GM21786 (cell line): ENCODE measurements at regions not wholly inside any gene's neighbourhood (a gene's known extent, or its start where the extent isn't known, plus 50 kb on each side); places are given as distances from the start of the nearest gene placed in this dataset.

Experiments used
- ATAC-seq: cut with Tn5 transposase; IDR thresholded peaks from one replicate; pipeline ENCODE4 v1.9.1; 2021; ENCODE audit not compliant: unreplicated experiment

DNA sequence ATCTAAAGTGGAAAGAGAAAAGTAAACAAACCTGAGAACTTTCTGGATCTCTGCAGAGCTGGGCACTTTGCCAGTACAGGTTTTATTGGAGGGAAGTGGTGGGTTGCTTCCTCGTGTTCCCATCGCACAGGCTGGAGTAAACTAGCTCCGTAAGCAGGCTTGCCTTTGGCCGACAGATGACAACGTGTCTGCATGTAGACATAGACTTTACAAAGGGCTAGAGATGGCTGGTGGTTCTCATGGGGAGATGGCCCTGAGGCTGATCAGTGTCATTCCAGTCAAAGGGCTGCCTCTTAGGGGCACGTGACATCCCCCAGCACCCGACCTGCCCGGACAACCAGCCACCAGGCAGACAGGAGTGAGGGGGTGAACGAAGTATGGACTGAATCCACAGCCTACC is 98.8 kb downstream of the YTHDF1 start:
- ATAC-seq: no peak

- no peak for ATAC-seq
Measured at GRCh38 chr20:63116412-63117106, 99.4 kb downstream of the YTHDF1 start.

DNA sequence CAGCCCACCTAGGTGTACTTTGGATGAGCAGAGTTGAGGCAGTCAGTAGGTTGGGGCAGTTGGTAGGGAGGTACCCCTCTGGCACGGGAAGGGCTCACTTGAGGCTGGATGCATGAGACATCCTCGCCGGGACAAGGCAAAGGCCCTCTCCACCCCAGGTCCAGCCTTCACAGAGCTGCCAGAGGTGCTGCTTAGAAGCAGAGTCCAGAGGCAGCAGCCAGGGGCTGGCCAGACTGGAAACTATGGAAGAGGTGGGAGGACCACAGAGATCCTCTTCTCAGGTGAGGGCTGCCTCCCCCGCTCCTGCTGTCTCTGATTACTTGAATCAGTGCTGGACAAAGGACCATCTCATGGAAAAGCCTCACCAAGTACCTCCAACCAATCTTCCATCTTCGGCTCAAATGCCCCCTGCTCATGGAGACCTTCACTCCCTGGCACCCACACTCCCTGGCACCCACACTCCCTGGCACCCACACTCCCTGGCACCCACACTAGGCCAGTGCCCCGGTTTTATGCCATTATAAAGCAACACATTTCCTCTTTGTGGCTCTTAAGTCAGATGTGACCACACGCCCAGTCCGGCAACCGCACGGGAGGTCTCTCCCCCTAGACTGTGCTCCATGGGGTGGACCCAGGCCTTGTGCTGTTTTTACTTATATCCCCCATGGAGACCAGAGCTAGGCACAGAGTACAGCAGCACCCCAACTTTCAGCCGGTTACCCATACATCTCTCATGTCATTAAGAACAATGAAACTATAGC is 100.1 kb downstream of the YTHDF1 start:
- ATAC-seq: no peak

DNA sequence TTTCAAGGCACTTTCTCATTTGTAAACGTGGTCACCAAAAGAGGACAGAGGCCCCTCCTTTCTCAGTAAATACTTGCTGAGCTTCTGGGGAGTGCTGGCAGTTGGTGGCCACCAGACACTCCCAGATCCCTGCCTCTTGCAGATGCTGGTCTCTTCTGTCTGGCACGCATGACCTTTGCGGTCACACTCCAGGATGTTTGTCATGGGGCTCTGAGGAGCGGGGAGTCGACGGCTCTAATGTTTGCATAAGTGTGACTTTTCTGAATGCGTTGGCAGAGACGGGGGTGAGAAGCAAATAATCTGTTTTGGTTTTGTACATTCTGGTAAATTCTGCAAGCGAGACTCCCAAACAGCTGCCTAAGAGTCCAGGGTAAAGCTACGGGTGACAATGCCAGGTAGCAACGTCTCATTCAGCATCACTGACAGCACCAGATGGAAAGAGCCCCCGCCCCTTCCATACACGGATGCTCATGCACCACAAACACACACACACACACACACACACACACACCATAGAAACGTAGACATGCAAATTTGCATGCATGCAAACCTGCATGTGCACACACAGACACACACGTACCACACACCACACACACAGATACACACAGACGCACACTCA is 101.1 kb downstream of the YTHDF1 start:
- ATAC-seq: no peak

DNA sequence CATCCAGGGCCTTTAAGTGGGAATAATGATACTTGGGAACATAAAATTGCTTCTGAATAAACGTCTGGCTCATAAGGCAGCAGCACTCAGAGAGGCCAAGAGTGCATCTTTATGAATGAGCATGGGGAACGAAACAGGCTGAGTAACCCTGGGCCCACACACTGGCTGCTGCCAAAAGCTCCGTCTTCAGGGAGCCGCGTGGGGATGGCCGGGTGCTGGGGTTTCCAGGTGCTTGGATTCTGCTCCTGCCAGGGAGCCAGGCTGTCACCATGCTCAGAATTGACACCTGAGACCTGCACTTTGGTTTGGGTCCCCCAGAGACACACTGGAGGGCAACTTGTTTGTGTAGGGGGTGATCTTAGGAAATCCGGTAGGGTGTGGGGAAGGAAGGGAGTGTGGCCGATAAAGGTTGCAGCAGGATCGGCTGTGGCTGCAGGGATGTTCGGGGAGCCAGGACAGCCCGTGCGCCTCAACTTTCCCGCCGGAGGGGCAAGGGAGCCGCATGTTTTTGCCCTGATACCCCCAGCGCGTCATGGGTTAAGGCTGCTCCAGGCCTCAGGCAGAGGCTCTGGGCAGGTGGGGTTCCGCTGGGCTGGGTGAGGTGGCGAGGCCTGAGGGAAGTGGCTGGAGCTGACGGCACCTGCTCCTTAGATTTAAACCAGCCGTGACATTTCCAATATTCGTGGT is 101.8 kb downstream of the YTHDF1 start:
- ATAC-seq: no peak

DNA sequence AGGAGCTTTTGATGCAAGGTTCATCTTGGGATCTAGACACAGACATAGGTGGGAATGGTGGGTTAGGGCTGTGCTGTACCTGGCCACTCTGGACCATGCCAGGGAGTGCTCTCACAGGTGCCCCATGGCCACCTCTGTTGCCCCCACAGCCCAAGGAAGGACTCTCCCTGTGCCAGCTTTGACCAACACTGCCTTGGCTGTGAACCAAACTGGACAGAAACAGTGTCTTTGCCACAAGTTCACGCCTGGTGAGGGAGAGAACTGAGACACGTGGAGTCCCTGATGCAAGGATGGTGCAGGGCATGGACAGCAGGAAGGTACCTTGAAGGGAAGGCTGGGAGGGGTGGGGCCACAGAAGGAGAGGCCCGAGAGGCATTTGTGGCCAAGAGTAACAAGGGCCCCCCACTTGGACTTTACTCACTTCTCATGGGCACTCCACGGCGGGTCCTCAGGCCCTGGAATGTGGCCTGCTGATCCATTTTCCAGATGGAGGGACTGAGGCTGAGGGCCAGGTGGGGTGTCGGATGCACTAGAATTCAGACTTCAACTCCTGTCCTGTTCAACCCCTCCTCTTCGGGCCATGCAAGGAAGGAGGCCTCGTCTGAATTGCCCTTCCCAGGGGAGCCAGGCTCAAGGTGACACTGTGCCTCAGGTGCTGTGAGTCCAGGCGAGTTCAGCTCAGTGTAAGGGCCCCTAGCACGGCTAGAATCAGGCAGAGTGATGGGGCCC is 103.3 kb downstream of the YTHDF1 start:
- ATAC-seq: no peak

DNA sequence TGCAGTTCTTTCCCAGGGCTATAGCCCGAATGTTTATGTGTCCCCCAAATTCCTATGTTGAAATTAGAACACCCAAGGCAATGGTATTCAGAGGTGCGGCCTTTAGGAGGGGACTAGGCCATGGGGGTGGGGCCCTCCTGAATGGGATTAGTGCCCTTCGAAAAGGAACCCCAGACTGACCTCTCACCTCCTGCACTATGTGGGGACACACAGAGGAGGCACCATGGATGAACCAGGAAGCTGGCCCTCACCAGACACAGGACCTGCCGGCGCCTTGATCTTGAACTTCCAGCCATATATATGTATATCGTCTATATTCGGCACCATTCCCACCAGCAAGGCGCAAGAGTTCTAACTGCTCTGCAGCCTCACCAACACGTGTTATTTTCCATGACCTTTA is 101.5 kb upstream of the BHLHE23 start:
- ATAC-seq: no peak

DNA sequence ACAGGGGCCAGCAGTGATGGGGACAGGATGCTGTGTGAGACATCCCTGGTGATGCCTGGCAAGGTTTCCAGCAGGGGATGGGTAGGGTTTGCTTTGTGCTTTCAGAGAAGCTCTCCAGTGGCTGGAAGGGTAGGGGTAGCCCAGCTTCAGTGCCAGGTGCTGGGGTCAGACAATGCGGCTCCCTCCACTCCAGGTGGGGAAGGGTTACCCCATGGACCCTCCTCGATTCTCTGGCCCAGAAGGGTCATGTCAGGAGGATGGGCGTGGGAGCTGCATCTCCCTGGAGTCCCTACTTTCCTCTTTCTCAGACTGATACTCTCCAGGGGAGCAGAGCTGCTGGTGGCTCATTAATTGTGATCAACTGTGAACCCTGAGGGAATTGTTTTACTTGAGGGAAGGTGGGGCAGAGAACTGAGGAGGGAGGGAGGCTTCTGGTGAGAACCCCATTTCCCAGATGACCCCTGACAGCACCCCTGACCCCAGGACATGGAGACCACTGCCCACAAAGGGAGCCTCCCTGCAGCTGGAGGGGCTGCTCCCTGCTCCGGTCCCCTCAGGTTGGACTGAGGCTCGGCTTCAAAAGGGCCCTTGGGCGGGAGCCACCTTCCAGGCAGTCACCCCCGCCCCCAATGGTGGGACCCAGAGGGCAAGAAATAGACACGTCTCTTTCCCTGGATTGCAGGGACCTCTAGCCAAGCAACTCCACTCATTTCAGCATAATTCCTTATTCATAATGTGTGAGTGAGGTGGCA is 100.9 kb upstream of the BHLHE23 start:
- ATAC-seq: no peak

DNA sequence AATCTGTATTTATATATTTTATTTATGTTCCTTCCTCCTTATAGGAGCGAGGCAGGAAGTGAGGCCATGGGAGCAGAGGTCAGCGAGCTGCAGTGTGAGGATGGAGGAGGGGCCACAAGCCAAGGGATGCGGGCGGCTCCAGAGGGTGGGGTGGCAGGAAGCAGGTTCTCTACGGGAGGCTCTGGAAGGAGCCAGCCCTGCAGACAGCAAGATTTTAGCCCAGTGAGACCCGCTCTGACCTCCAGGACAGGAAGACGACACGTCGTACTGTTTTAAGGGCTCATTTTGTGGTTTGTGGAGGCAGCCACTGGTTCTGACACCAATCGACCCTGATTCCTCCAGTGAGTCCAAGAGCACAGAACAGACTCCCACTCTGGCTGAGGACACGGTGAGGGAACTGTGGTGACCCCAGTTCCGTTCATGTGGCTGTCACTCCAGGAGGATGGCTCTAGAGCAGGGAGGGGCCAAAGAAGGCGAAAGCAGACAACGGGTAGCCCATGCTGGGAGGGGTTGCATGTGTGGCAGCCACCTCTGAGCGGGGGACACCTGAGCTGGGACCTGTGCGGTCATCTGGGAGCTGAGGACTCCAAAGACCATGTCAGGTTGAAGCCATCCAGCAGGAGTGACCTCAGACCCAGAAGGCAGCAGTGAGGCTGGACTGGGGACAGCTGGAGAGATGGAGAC is 100.1 kb upstream of the BHLHE23 start:
- no peak for ATAC-seq

- no peak for ATAC-seq
Measured at GRCh38 chr20:63106108-63106764, 99.5 kb upstream of the BHLHE23 start.

GRCh38 chr20:63105211-63106107 is 98.7 kb upstream of the BHLHE23 start:
- no peak for ATAC-seq

- ATAC-seq: no peak
Measured at GRCh38 chr20:63104312-63105181, 97.8 kb upstream of the BHLHE23 start.

- ATAC-seq: no peak
Measured at GRCh38 chr20:63103402-63104311, 96.9 kb upstream of the BHLHE23 start.

DNA sequence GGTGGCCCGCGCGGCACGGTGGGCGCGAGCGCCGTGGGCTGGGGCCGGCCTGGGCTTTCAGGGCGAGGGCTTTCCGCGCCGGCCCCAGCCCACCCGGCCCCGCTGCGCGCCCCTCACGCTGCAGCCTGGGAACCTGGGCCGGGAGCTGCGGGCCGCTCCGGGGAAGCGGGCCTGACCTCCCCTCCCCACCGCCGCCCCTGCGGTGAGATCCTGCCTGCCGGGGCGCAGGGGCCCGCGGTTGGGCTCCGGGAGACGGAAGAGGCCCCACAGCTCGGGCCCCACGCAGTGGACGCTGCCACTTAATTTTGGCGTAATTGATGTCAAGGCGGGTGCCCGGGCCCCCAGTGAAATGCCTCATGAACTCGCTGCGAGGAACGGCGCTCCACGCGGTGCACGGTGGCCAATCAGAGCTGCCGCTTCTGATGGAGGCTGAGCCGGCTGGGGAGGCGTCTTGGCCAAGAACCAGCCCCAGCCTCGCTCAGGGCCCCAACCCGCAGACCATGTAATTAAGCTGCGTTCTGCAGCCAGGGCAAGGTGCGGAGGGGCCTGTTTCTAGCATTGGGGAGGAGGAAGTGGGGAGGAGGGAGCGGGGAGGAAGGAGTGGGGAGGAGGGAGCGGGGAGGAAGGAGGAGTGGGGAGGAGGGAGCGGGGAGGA is 96.1 kb upstream of the BHLHE23 start:
- no peak for ATAC-seq
